Body of pancreas (tissue), 4 donors: ENCODE measurements at regions not wholly inside any gene's neighbourhood (a gene's known extent, or its start where the extent isn't known, plus 50 kb on each side); places are given as distances from the start of the nearest gene placed in this dataset.
"Not testable (repeated sequence)": the region's sequence is repeated elsewhere in the genome, so short reads cannot be mapped to it uniquely, and the experiment has no call there.

ENCODE experiments used
- ATAC-seq: fragments of 150-250 bp; one replicate; pipeline ENCODE4 v1.9.1; 2016
- DNase-seq, 4 donors: peaks; one replicate each; pipeline ENCODE4 v3.0.0-alpha.2; 2019
- H3K27ac ChIP-seq, 4 donors: fragments of 200-600 bp; sonication (generic); 1 replicate in 3 of 4; 2 replicates in 1 of 4; pipeline versions ENCODE4 v1.5.1 to v1.6.1; 2016 to 2019; ENCODE audit warnings: mild to moderate bottlenecking in 1 of 4, mixed read lengths in 1 of 4, moderate library complexity in 1 of 4
- H3K27me3 ChIP-seq, 2 donors: fragments of 200-600 bp; sonication (generic); one replicate each; pipeline ENCODE4 v1.6.0; 2016; ENCODE audit warnings: mild to moderate bottlenecking in 1 of 2
- H3K36me3 ChIP-seq, 2 donors: fragments of 200-600 bp; sonication (generic); replicated peaks in 1 of 2; 2 replicates each; pipeline ENCODE4 v1.5.1; 2016; ENCODE audit warnings: low read depth in 2 of 2; ENCODE audit not compliant: insufficient read depth in 1 of 2
- H3K4me1 ChIP-seq: fragments of 200-600 bp; sonication (generic); one replicate; pipeline ENCODE4 v1.6.0; 2016
- H3K4me3 ChIP-seq, 2 donors: fragments of 200-600 bp; sonication (generic); 1 replicate in 1 of 2; 2 replicates in 1 of 2; pipeline ENCODE4 v1.5.1; 2016 to 2019
- H3K9me3 ChIP-seq, 3 donors: fragments of 200-600 bp; sonication (generic); 1 replicate in 2 of 3; 2 replicates in 1 of 3; pipeline ENCODE4 v1.5.1; 2016
- POLR2A ChIP-seq, 3 donors: fragments of 450-650 bp; IDR thresholded peaks; one replicate each; pipeline ENCODE4 v1.6.1; 2016; ENCODE audit warnings: antibody characterized with exemption in 3 of 3, mild to moderate bottlenecking in 2 of 3
- whole genome bisulfite sequencing, 2 donors: methylation state at CpG; one replicate each; pipeline ENCODE4 v1.1.5; 2017; 5-methylcytosine and 5-hydroxymethylcytosine counted together
- intact Hi-C: fragments of 100-400 bp; cut with DNase I; formaldehyde crosslinking; loops from one replicate; pipeline ENCODE4 v1.15.1; 2023
- TF ChIP-seq, protein P1 (sequence below), 7 experiments: fragments of 450-650 bp in 4 of 7; fragments of 200-600 bp in 3 of 7; sonication (generic) in 3 of 7; IDR thresholded peaks; one replicate each; pipeline ENCODE4 v1.5.1; 2016 to 2019; ENCODE audit warnings: antibody characterized with exemption in 7 of 7

- no peak for DNase-seq
- H3K27me3 ChIP-seq: no peaks in the 10 kb centered on the region
- no peak overlapping the region for H3K27ac ChIP-seq
- WGBS, 2 donors: 50 to 61% methylated on average over 1 of the region's 1 CpG
- no peaks in the 10 kb centered on the region for H3K4me1 ChIP-seq
- H3K9me3 ChIP-seq: no peaks in the 10 kb centered on the region
- ATAC-seq: no peak
- H3K36me3 ChIP-seq: no peaks in the 10 kb centered on the region
- TF ChIP-seq, protein P1, sequence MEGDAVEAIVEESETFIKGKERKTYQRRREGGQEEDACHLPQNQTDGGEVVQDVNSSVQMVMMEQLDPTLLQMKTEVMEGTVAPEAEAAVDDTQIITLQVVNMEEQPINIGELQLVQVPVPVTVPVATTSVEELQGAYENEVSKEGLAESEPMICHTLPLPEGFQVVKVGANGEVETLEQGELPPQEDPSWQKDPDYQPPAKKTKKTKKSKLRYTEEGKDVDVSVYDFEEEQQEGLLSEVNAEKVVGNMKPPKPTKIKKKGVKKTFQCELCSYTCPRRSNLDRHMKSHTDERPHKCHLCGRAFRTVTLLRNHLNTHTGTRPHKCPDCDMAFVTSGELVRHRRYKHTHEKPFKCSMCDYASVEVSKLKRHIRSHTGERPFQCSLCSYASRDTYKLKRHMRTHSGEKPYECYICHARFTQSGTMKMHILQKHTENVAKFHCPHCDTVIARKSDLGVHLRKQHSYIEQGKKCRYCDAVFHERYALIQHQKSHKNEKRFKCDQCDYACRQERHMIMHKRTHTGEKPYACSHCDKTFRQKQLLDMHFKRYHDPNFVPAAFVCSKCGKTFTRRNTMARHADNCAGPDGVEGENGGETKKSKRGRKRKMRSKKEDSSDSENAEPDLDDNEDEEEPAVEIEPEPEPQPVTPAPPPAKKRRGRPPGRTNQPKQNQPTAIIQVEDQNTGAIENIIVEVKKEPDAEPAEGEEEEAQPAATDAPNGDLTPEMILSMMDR (IDR thresholded peaks at IDR 0.05): no peak
- no peak for TF ChIP-seq POLR2A (IDR thresholded peaks at IDR 0.05)
- no peak overlapping the region for H3K4me3 ChIP-seq
- intact Hi-C loops: no loop called here
Measured at GRCh38 chr5:126280343-126280742, 142.9 kb upstream of the GRAMD2B start.

- ATAC-seq: no peak
- TF ChIP-seq, protein P1 (IDR thresholded peaks at IDR 0.05): no peak
- TF ChIP-seq POLR2A (IDR thresholded peaks at IDR 0.05): no peak
- Histone ChIP-seq H3K4me3 (no peak overlapping the region), H3K27ac (no peak overlapping the region), H3K36me3 (no peaks in the 10 kb centered on the region), H3K27me3 (no peaks in the 10 kb centered on the region), H3K9me3 (no peaks in the 10 kb centered on the region), H3K4me1 (no peaks in the 10 kb centered on the region)
- DNase-seq: no peak
- intact Hi-C loops: no loop called here
Measured at GRCh38 chr5:126280846-126281245, 142.4 kb upstream of the GRAMD2B start.

DNA sequence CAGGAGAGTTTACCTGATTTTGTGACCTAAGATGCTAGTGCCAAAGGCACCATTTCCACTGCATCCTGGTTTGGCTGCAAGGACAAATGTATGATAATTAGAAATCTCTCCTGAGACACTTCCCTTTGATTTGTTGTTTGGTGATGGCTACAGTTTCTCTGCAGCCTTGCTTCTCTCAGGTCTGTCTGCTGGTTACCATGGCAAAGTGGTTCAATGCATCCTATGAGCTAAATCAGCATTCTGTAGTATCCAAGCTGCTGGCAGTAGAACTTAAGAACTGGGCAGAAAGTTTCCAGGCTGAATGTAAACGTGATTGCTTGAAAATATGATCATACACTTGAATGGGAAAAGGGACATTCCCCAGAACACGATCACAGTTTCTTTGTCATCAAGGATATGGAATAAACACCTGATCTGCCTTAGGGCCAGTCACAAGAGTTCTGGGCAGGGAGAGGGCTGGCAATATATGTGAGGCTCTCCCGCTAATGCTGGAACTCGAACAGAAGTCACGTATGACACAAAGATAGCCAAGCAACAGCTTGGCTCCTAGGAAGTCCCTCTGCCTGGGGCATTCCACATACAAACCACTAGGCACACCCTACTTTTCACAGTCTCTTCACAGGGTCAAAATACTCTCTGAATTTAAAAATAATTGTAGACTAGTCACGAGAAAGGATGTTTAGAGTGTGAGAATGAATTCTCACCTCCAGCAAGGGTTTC lies 138.1 kb upstream of the GRAMD2B start:
- H3K36me3 ChIP-seq: no peaks in the 10 kb centered on the region
- H3K27me3 ChIP-seq: no peaks in the 10 kb centered on the region
- no peaks in the 10 kb centered on the region for H3K4me1 ChIP-seq
- H3K4me3 ChIP-seq: no peak overlapping the region
- no peak overlapping the region for H3K27ac ChIP-seq
- DNase-seq (no peak), ATAC-seq (no peak)
- no peaks in the 10 kb centered on the region for H3K9me3 ChIP-seq
- TF ChIP-seq, protein P1 (IDR thresholded peaks at IDR 0.05): no peak
- no peak for TF ChIP-seq POLR2A (IDR thresholded peaks at IDR 0.05)
- WGBS, 2 donors: 69 to 80% methylated on average over 6 of the region's 6 CpGs
- intact Hi-C loops: no loop called here

DNA sequence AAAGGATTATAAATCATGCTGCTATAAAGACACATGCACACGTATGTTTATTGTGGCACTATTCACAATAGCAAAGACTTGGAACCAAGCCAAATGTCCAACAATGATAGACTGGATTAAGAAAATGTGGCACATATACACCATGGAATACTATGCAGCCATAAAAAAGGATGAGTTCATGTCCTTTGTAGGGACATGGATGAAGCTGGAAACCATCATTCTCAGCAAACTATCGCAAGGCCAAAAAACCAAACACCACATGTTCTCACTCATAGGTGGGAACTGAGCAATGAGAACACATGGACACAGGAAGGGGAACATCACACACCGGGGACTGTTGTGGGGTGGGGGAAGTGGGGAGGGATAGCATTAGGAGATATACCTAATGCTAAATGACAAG lies 127.1 kb upstream of the GRAMD2B start:
- H3K27me3 ChIP-seq, H3K4me1 ChIP-seq, DNase-seq, H3K27ac ChIP-seq, H3K4me3 ChIP-seq, ATAC-seq, H3K9me3 ChIP-seq, H3K36me3 ChIP-seq, intact Hi-C loops: not testable (repeated sequence)
- 88 to 90% methylated on average over 2 of the region's 3 CpGs for WGBS, 2 donors

DNA sequence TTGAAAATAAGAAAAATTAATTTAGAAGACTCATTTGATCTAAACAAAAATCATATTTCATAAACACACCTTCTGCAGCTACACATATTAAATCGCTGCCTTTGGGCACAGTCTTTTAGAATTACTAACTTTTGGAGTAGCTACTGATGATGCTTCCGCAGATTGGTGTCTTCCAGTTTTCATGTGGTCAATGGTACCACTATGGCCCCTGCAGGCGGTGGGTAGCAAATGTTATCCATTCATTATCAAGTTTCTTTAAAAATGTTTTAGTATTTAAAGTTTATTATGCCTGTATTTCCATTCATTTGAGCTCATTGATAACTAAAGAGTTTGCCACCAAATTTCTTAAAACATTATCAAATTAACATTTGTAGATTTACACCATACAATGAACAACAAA lies 122.9 kb upstream of the GRAMD2B start:
- H3K36me3 ChIP-seq: no peaks in the 10 kb centered on the region
- ATAC-seq: no peak
- no peak overlapping the region for H3K27ac ChIP-seq
- no peak for DNase-seq
- intact Hi-C loops: no loop called here
- TF ChIP-seq POLR2A (IDR thresholded peaks at IDR 0.05): no peak
- TF ChIP-seq, protein P1 (IDR thresholded peaks at IDR 0.05): no peak
- no peaks in the 10 kb centered on the region for H3K4me1 ChIP-seq
- H3K9me3 ChIP-seq: peaks cover 0 to 9% (median 0%) of the 10 kb centered on the region in 3 donors
- H3K27me3 ChIP-seq: no peaks in the 10 kb centered on the region
- WGBS, 2 donors: 89 to 90% methylated on average over 3 of the region's 3 CpGs
- H3K4me3 ChIP-seq: no peak overlapping the region
